ENCODE measurements at regions not wholly inside any gene's neighbourhood (a gene's known extent, or its start where the extent isn't known, plus 50 kb on each side); places are given as distances from the start of the nearest gene placed in this dataset.
"Not testable (repeated sequence)": the region's sequence is repeated elsewhere in the genome, so short reads cannot be mapped to it uniquely, and the experiment has no call there.

DNA sequence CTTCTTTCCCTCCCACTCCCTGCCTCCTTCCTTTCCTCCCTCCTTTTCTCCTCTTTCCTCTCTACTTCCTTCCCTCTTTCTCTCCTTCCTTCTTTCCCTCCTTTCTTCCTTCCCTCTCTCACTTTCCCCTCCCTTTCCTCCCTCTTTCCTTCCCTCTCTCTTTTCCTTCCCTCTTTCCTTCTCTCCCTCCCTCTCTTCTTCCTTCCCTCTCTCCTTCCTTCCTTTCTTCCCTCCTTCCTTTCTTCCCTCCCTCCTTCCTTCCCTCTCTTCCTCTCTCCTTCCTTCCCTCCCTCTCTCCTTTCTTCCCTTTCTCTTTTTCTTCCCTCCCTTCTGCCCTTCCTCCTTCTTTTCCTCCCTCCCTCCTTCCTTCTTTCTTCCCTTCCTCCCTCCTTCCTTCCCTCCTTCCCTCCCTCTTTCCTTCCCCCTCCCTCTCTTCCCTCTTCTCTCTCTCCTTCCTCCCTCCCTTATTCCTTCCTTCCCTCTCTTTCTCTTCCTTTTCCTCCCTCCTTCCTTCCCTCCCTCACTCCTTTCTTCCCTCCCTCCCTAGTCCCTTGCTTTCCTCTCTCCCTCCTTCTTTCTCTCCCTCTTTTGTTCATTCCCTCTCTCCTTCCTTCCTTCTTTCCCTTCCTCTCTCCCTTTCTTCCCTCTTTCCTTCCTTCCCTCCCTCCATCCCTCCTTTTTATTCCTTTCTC lies 443.9 kb downstream of the ZNF536 start:
- DNase-seq (ENCODE audit: low read depth) = no peak

DNA sequence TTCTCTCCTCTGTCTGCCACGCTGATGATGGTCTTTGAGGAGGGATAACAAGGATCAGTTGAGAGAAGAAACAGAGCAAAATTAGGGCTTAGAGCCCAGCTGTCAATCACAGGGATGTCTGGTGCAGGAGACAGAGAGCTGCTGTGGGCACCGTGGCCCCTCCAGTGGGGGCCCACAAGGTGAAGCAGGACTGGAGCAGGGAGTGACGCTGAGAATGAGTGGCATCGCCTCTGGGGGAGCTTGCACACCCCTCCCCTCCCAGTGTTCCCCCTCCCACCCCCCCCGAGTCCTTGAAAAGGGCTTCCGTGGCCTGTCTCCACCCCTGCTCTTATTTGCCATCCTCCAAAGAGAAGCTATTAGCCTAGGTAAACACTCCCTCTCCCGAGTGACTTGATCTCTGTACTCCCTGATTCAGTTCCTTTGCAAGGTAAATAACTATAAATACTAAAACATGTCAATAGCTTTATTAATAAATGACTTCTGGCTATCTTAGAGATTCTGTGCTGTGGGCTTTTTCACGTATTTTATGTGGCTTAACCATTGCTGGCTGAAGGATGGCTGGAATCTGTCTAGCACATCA lies 440.0 kb downstream of the ZNF536 start:
- no peak for DNase-seq (ENCODE audit: low read depth)

DNA sequence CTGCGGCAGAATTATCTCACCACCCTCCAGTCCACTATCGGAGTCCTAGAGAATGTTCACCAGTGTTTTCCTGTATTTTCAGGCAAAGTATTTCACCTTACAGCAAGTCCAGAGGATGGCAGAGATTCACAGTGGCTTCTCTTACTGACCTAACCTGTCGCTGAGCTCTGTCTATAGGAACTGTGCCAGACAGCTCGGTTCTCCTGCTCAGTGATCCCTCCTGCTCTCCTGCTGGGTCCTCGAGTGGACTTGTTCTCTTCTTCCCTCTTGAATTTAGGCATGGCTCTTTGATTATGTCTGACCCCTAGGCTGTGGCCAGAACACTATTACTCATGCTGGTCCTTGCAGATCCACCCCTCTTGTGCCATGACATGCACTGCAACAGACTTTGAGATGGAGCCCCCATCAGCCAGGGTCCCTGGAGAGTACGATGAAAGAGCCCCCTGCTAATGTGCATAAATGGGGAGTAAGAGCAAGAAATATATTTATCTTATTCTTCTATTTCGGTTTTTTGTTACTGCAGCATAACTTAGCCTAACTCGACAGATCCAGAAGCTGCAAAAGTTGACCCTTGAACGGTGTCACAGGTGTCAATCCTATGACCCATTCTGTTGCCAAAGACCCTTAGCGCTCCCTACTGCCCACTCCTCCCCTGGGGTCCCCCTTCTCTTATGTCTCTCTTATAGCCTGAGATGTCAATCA lies 439.4 kb downstream of the ZNF536 start:
- DNase-seq (ENCODE audit: low read depth) = no peak

GRCh38 chr19:30810726-30811125 lies 438.5 kb downstream of the ZNF536 start:
- DNase-seq (ENCODE audit: low read depth) = no peak

DNA sequence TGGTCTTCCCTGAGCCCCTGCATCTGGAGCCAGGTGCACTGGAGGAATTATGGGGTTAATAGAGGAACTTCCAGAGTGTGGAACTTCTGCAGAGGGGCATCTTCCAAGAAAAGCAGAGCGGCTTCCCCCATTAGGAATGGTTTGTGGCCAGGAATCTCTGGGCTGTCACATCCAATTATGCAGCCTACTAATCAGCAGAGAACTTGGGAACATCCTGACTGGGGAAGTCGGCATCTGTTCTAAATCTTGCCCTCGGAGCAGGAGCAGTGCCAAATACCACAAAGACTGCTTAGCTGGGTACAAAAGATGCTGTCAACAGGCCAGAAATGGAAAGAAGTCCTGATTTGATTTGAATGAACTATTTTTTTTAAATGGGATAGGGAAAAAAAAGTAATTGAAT lies 435.1 kb downstream of the ZNF536 start:
- no peak for DNase-seq (ENCODE audit: low read depth)

DNA sequence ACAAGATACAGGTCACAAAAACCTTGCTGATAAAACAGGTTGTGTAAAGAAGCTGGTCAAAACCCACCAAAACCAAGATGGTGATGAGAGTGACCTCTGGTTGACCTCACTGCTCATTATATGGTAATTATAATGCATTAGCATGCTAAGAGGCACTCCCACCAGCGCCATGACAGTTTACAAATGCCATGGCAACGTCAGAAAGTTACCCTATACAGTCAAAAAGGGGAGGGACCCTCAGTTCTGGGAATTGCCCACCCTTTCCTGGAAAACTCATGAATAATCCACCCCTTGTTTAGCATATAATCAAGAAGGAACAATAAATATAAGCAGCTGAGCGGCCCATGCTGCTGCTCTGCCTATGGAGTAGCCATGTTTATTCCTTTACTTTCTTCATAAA lies 434.1 kb downstream of the ZNF536 start:
- no peak for DNase-seq (ENCODE audit: low read depth)

GRCh38 chr19:30804751-30805150 lies 432.6 kb downstream of the ZNF536 start:
- DNase-seq (ENCODE audit: low read depth) = no peak

DNA sequence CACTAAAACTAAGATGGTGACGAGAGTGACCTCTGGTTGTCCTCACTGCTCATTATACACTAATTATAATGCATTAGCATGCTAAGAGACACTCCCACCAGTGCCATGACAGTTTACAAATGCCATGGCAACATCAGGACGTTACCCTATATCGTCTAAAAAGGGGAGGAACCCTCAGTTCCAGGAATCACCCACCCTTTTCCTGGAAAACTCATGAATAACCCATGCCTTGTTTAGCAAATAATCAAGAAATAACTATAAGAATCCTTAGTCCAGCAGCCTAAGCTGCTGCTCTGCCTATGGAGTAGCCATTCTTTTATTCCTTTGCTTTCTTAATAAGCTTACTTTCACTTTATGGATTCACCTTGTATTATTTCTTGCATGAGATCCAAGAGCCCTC lies 432.1 kb downstream of the ZNF536 start:
- DNase-seq (ENCODE audit: low read depth) = not testable (repeated sequence)

GRCh38 chr19:30802424-30803013 lies 430.3 kb downstream of the ZNF536 start:
- DNase-seq (ENCODE audit: low read depth) = no peak

- no peak for DNase-seq (ENCODE audit: low read depth)
Observed at GRCh38 chr19:30799865-30800755, 427.9 kb downstream of the ZNF536 start.

- no peak for DNase-seq (ENCODE audit: low read depth)
Observed at GRCh38 chr19:30795727-30796126, 423.5 kb downstream of the ZNF536 start.

DNA sequence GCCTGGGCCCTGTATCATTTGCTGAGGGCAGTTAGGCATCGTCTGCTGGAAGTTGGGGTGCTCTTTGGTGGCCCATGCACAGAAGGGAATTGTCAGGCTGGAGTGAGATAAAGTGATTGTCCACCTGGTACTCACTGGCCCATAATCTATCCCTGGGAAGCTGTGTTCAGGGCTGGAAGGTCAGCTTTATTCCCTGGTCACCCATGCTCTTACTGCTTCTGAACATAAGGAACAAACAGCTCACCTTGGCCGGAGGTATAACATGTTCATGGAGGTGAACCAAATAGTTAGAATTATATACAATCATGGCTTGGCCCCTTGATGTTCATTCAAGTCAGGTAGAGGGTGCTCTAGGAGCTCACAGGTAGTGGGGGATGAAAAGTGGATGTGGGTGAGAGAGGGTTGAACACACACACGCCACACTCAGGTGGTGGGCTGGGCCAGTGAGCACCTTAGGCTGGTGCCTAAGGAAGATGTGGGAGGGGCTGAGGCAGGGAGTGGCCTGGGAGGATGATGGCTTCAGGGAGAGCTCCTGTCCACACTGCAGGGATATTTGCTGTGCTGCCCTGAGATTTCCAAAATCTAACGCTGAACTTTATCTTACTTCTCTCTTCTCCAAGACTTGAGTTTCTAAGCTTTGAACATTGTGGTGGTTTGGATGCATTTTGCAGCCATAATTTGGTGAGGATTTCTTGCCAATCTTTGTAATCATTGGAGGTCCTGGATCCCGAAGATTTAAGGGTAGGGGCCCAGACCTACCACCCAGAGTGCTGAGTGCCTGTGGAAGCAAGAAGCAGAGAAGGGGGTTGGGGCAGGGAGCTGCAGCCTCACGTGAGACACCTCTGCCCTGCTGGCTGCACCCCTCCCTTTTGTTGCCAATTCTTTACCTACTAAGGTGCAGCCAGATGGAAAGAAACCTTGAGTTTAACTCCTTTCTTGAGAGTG lies 420.6 kb downstream of the ZNF536 start:
- no peak for DNase-seq (ENCODE audit: low read depth)

DNA sequence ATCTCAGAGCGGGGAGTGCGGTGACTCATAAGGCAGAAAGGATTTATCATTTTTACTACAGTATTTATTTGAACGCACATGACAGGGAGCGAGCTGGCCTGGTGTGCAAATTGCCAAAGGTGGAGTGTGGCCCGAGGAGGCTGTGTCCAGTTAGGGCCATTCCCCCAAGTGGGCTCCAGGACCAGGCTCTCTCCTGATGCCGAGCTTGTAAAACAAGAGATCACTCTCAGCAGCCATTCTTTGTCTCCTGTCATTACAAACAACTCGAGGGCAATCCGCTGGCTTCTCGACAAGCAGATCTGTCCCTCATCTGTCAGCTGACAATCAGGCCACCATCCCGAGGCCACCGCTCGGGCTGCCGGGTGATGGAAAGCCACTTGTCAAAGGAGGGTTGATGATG lies 418.9 kb downstream of the ZNF536 start:
- DNase-seq (ENCODE audit: low read depth) = no peak

- DNase-seq (ENCODE audit: low read depth) = no peak
Observed at GRCh38 chr19:30790056-30790680, 418.0 kb downstream of the ZNF536 start.

DNA sequence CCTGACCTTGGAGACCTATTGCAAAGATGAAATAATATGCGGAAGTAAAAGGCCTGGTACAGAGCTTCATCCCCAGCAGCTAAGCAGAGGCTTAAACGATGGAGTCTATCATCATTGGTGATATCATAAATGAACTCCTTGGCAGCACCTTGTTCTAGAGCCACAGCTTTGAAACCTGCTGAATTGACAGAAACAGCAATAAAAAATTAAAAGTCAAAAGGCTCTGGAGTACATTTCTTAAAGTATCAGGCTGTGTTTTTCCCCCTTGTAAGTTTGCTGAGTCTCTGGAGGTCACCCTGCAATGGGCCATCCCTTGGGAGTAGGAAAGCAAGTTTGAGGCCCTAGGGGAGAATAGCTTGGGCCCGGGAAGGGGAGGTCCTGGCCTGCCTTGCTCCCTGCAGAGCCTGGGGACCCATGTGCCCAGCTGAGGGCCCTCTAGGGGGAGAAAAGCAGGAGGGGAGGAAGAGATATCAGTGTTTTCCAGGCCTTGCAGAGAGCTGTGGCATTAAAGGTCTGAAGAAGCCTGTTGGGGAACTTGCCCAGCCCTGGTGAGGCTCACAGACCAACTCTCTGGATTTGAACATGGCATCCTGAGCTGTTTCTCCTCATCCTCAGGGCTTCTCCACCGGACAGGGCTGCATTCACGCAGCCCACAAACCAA lies 416.1 kb downstream of the ZNF536 start:
- no peak for DNase-seq (ENCODE audit: low read depth)

DNA sequence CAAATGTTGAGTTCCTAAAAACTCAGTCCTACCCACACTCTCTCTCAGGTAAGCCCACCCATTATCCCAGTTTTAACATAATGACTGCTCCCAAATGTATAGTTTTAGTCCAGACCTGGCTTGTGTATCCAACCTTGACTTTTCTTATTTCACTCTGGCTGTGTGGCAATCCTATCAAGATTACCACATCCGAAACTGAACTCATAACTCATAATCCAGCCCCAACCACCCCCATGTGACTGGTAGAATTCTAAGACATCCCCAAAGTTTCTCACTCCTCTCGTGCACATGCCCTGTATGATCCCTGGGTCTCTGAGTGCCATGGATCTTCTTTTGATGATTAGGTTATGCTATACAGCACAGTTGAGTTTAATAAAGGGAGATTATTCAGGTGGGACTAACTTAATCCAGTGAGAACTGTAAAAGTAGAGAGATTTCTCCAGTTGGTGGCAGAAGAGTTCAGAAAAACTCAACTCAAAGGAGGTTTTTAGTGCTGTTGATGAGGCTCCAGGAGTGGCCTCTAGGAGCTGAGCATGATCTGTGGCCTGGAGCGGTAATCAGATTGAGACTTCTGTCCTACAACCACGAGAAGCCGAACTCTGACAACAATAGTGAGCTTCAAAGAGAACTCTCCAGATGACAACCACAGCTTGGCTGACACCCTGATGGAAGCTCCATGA lies 413.4 kb downstream of the ZNF536 start:
- DNase-seq (ENCODE audit: low read depth) = no peak

- DNase-seq (ENCODE audit: low read depth) = peak; percentile 31
Observed at GRCh38 chr19:30784850-30785457, 412.8 kb downstream of the ZNF536 start.

- no peak for DNase-seq (ENCODE audit: low read depth)
Observed at GRCh38 chr19:30783936-30784335, 411.8 kb downstream of the ZNF536 start.

DNA sequence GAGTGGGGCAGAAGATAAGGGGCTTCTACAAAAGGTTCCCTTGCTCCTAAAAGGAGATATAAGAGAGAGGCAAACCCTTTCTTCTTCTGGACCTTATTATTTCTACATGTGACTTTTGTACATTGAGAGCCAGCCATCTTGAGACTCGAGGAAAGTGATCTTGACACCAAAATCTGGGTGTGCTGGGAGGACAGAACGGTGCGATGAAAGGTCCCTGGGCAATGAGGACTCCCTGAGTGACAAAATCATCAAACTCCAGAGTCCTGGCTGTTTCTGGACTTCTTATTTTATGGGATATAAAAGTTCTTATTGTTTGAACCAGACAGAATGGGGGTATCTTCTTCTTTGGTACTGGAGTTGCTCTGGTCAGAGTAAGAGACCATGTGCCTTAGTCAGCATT lies 411.0 kb downstream of the ZNF536 start:
- no peak for DNase-seq (ENCODE audit: low read depth)

All from stimulated activated CD8-positive, alpha-beta memory T cell treated with anti-CD3 and anti-CD28 coated beads, Interleukin-15, amount 100 ng/mL, for 24 hours (primary cell).